ENCODE measurements at regions not wholly inside any gene's neighbourhood (a gene's known extent, or its start where the extent isn't known, plus 50 kb on each side); places are given as distances from the start of the nearest gene placed in this dataset.

- peak in 1 of 2 donors; percentile 77 for DNase-seq (ENCODE audit: low read depth in 2 of 2)
- Histone ChIP-seq H3K27me3 (ENCODE audit: control insufficient read depth, insufficient read depth, low read length) (no peaks in the 10 kb centered on the region), H3K9me3 (ENCODE audit: control insufficient read depth, insufficient read depth, low read depth, low read length) (no peaks in the 10 kb centered on the region), H2AFZ (ENCODE audit: low read length) (no peak overlapping the region), H3K79me2 (ENCODE audit: control insufficient read depth, insufficient read depth, low read length) (no peaks in the 10 kb centered on the region), H4K20me1 (ENCODE audit: control insufficient read depth, extremely low read depth, insufficient read depth, low read length) (no peaks in the 10 kb centered on the region), H3K9ac (ENCODE audit: insufficient read depth, low read length) (no peak overlapping the region), H3K4me2 (ENCODE audit: extremely low read depth, insufficient read depth, low read length) (no peak overlapping the region), H3K36me3 (ENCODE audit: control insufficient read depth, insufficient read depth, low read length) (no peaks in the 10 kb centered on the region), H3K4me3 (replicated peaks in 1 of 4; ENCODE audit: control extremely low read depth in 1 of 4, insufficient read depth in 1 of 4, low read depth in 3 of 4, low read length in 4 of 4) (no peak overlapping the region), H3K4me1 (ENCODE audit: control insufficient read depth, extremely low read depth, insufficient read depth, low read length) (no peaks in the 10 kb centered on the region), H3K27ac (ENCODE audit: insufficient read depth, low read length) (no peak overlapping the region)
- no peak for TF ChIP-seq EZH2 (IDR thresholded peaks at IDR 0.05; ENCODE audit: low read length, missing control alignments)
- TF ChIP-seq CTCF (conservative IDR thresholded peaks at IDR 0.05 in 1 of 2, IDR thresholded peaks at IDR 0.05 in 1 of 2; ENCODE audit: low read depth in 1 of 2, low read length in 2 of 2): no peak
Observed at GRCh38 chr18:31227497-31228229, 65.0 kb upstream of the DSC1 start.

GRCh38 chr18:31229829-31230228 is 67.2 kb upstream of the DSC1 start:
- Histone ChIP-seq H2AFZ (ENCODE audit: low read length) (no peak overlapping the region), H3K27me3 (ENCODE audit: control insufficient read depth, insufficient read depth, low read length) (no peaks in the 10 kb centered on the region), H3K4me2 (ENCODE audit: extremely low read depth, insufficient read depth, low read length) (no peak overlapping the region), H3K27ac (ENCODE audit: insufficient read depth, low read length) (no peak overlapping the region), H3K9ac (ENCODE audit: insufficient read depth, low read length) (no peak overlapping the region), H4K20me1 (ENCODE audit: control insufficient read depth, extremely low read depth, insufficient read depth, low read length) (no peaks in the 10 kb centered on the region), H3K36me3 (ENCODE audit: control insufficient read depth, insufficient read depth, low read length) (no peaks in the 10 kb centered on the region), H3K9me3 (ENCODE audit: control insufficient read depth, insufficient read depth, low read depth, low read length) (no peaks in the 10 kb centered on the region), H3K4me1 (ENCODE audit: control insufficient read depth, extremely low read depth, insufficient read depth, low read length) (no peaks in the 10 kb centered on the region), H3K4me3 (replicated peaks in 1 of 4; ENCODE audit: control extremely low read depth in 1 of 4, insufficient read depth in 1 of 4, low read depth in 3 of 4, low read length in 4 of 4) (no peak overlapping the region), H3K79me2 (ENCODE audit: control insufficient read depth, insufficient read depth, low read length) (no peaks in the 10 kb centered on the region)
- no peak for TF ChIP-seq CTCF (conservative IDR thresholded peaks at IDR 0.05 in 1 of 2, IDR thresholded peaks at IDR 0.05 in 1 of 2; ENCODE audit: low read depth in 1 of 2, low read length in 2 of 2)
- no peak for TF ChIP-seq EZH2 (IDR thresholded peaks at IDR 0.05; ENCODE audit: low read length, missing control alignments)
- DNase-seq (ENCODE audit: low read depth in 2 of 2): no peak

- Histone ChIP-seq H3K9me3 (ENCODE audit: control insufficient read depth, insufficient read depth, low read depth, low read length) (no peaks in the 10 kb centered on the region), H2AFZ (ENCODE audit: low read length) (no peak overlapping the region), H3K27me3 (ENCODE audit: control insufficient read depth, insufficient read depth, low read length) (no peaks in the 10 kb centered on the region), H4K20me1 (ENCODE audit: control insufficient read depth, extremely low read depth, insufficient read depth, low read length) (no peaks in the 10 kb centered on the region), H3K79me2 (ENCODE audit: control insufficient read depth, insufficient read depth, low read length) (no peaks in the 10 kb centered on the region), H3K36me3 (ENCODE audit: control insufficient read depth, insufficient read depth, low read length) (no peaks in the 10 kb centered on the region), H3K27ac (ENCODE audit: insufficient read depth, low read length) (no peak overlapping the region), H3K9ac (ENCODE audit: insufficient read depth, low read length) (no peak overlapping the region), H3K4me3 (replicated peaks in 1 of 4; ENCODE audit: control extremely low read depth in 1 of 4, insufficient read depth in 1 of 4, low read depth in 3 of 4, low read length in 4 of 4) (no peak overlapping the region), H3K4me2 (ENCODE audit: extremely low read depth, insufficient read depth, low read length) (no peak overlapping the region), H3K4me1 (ENCODE audit: control insufficient read depth, extremely low read depth, insufficient read depth, low read length) (no peaks in the 10 kb centered on the region)
- DNase-seq (ENCODE audit: low read depth in 2 of 2): peak in 1 of 2 donors; percentile 88
- no peak for TF ChIP-seq CTCF (conservative IDR thresholded peaks at IDR 0.05 in 1 of 2, IDR thresholded peaks at IDR 0.05 in 1 of 2; ENCODE audit: low read depth in 1 of 2, low read length in 2 of 2)
- no peak for TF ChIP-seq EZH2 (IDR thresholded peaks at IDR 0.05; ENCODE audit: low read length, missing control alignments)
Observed at GRCh38 chr18:31230495-31230894, 67.8 kb upstream of the DSC1 start.
